GM12873 (cell line): ENCODE measurements at regions not wholly inside any gene's neighbourhood (a gene's known extent, or its start where the extent isn't known, plus 50 kb on each side); places are given as distances from the start of the nearest gene placed in this dataset.

Experiments used
- TF ChIP-seq, protein P1 (sequence below): IDR thresholded peaks from 2 replicates; pipeline ENCODE4 v1.5.1; 2012; ENCODE audit warnings: low read depth, mild to moderate bottlenecking, moderate library complexity, low read length, control low read depth; ENCODE audit not compliant: insufficient read depth; ENCODE audit errors: missing control alignments

DNA sequence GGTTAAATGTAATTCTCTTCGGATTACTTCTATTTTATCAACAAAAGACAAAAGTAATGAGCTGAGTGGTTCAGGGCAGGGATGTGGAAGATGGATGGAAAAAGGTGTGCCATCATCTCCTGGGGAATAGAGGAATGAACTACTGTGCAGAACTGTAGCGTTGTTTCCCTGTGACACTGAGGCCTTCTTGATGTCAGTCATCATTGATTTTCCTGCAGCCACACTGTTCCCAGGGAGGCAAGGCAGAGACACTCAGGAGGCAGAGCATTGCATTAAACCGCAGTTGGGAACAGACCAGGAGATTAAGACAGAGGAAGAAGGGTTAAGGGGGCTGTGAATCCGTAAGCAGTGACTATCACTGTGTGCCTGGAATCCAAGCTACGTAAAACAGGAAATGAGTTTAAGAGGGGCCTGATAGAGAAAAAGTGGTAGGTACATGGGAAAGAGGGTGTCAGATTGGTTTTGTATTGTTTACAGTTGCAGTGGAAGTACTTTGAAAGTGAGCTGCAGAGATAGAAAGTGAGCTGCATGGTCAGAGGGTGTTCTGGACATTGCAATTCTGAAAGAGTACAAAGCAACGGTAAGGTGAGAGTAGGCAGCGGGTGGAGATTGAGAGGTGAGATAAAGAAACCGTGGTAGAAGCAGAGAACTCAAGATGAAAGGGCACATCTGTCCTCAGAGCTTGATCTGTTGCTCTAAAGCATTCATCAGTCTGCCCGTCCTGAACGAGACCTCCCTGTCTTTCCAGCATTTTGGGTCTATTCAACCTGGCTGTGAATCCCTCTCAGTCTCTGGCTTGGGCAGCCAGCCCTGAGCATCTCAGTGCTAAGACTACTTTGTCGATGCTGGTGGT lies 793.4 kb upstream of the CELF4 start:
- TF ChIP-seq, protein P1, sequence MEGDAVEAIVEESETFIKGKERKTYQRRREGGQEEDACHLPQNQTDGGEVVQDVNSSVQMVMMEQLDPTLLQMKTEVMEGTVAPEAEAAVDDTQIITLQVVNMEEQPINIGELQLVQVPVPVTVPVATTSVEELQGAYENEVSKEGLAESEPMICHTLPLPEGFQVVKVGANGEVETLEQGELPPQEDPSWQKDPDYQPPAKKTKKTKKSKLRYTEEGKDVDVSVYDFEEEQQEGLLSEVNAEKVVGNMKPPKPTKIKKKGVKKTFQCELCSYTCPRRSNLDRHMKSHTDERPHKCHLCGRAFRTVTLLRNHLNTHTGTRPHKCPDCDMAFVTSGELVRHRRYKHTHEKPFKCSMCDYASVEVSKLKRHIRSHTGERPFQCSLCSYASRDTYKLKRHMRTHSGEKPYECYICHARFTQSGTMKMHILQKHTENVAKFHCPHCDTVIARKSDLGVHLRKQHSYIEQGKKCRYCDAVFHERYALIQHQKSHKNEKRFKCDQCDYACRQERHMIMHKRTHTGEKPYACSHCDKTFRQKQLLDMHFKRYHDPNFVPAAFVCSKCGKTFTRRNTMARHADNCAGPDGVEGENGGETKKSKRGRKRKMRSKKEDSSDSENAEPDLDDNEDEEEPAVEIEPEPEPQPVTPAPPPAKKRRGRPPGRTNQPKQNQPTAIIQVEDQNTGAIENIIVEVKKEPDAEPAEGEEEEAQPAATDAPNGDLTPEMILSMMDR = no peak

DNA sequence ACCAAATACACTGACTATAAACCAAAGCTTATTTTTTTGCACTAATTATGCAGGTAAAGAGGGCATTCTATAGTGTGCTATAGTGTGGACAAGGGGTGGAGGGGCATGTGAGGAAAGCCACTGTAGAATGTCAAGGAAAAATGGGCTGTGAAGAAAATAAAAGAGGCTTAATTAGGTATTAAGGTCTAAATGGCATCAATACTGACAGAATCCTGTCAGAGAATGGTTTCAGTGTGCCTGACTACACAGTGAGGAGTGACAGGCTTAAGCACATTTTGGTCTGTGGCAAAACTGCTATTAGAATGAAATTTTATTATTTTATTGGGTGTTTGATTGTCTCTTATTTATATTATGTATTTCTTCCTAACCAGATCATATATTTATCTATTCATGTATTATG lies 787.6 kb upstream of the CELF4 start:
- TF ChIP-seq, protein P1 = no peak

DNA sequence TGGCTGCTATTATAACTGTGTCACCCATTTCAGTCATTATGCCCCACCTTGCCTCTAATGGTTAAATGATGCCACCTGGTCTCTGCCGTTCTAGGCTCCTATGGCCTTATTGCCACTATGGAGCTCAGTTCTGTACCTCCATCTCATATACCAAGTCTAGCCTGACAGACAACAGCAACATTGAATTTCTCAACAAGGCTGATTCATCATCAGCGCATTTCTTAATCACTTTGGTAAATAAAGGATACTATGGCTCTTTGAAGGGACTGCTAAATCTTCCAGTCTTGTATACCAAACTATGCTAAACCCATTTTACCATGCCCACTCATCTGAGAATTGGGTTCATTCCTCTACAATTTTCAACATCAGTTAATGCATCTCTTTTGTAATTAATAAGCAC lies 784.5 kb upstream of the CELF4 start:
- TF ChIP-seq, protein P1 = no peak

DNA sequence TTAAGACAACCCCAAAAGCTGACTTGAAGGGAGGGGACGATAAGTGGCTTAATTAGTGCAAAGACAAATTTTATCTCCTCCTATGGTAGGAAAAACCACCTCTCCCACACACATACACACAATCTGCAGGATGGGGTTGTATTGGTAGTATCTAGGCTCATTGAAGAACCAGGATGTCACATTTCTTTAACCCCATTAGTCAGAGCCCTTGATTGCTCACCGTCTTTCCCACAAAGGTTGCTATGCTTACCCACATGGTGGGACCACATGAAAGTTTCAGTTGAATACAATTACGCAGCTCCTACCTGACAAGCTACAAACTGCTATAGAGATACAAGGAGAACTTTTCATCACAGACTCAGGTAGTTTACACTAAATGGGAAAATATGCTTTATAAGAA lies 765.0 kb upstream of the CELF4 start:
- TF ChIP-seq, protein P1 = no peak

DNA sequence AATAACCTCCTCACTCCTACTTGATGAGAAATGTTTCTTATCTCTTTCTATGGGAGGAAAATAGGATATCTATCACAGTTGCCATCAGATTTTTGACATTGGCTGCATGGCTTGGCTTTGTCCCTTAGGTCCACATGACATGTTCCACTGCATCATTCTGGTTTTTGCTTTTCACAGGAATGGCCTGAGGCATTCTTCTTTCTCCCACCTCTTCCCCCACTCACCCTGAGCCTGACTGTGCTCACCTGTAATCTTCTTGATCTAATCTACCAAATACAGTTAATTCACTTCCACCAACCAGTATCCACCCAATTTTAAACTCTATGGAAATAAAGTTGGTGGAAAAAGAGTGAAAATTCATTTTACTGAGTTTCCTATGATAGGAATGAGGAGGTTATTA lies 763.5 kb upstream of the CELF4 start:
- TF ChIP-seq, protein P1 = no peak

DNA sequence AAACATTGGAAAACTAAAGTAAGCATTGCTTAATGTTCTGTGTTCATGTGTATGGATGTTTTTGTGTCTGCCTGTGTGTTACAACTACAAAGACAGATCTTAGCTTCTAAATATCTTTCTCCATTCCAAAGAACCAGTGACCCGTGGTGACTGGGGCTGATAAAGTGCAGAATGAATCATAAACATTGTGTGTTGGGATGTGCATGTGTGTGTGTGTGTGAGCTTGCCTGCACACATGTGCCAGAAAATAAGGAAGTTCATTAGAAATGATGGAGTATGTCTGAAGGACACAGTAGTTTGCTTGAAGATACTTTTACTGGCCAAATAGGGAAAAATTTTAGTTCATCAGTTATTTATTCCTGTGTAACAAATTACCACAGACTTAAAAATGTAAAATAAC lies 756.6 kb upstream of the CELF4 start:
- TF ChIP-seq, protein P1 = no peak

DNA sequence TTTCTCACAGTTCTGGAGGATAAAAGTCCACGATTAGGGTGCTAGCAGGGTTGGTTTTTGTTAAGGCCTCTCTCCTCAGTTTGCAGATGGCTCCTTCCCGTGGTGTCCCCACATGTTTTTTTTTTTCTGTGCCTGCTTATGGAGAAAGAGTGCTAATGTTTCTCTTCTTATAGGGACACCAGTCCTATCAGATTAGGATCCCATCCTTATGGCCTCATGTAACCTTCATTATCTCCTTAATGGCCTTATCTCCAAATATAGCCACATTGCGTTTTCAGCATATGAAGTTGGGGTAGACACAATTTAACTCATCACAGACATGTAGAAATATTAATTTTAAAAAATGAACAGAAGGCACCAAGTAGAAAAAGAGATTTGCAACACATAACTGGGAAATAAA lies 755.7 kb upstream of the CELF4 start:
- TF ChIP-seq, protein P1 = no peak
